Caco-2 (cell line): ENCODE measurements at regions not wholly inside any gene's neighbourhood (a gene's known extent, or its start where the extent isn't known, plus 50 kb on each side); places are given as distances from the start of the nearest gene placed in this dataset.

ENCODE experiments used
- BruUV-seq: library from RNA; stranded (reverse); fragments of 400-500 nt; replicated peaks from 2 replicates; lab custom pipeline; 2021; lab: Mats Ljungman, UMichigan
- CTCF ChIA-PET: fragments of 300-600 bp; sonication (Branson Sonifier 250); formaldehyde crosslinking; loops from one replicate; lab custom pipeline; 2022; ENCODE audit warnings: antibody characterized with exemption; lab: Charles Lee
- POLR2A ChIA-PET: fragments of 300-600 bp; sonication (Branson Sonifier 250); formaldehyde crosslinking; loops from one replicate; lab custom pipeline; 2022; ENCODE audit warnings: antibody characterized with exemption; lab: Charles Lee
- DNase-seq, 2 experiments: peaks; one replicate each; pipeline versions ENCODE4 v3.0.0 to v3.0.0-alpha.2; 2020 to 2022
- H3K27me3 ChIP-seq: replicated peaks from 2 replicates; pipeline ENCODE4 v1.6.0; 2011; ENCODE audit warnings: low read length; ENCODE audit not compliant: control insufficient read depth, insufficient read depth
- H3K36me3 ChIP-seq: 2 replicates; pipeline ENCODE4 v1.5.1; 2011; ENCODE audit warnings: low read length; ENCODE audit not compliant: control insufficient read depth, insufficient read depth
- H3K4me1 ChIP-seq: fragments of 250-450 bp; sonication (Bioruptor Pico); 2 replicates; pipeline ENCODE4 v1.5.1; 2020; ENCODE audit warnings: mild to moderate bottlenecking
- H3K4me3 ChIP-seq: 2 replicates; pipeline ENCODE4 v1.5.1; 2011; ENCODE audit warnings: low read depth, mild to moderate bottlenecking, control low read depth, low read length
- H3K9me3 ChIP-seq: fragments of 250-450 bp; sonication (Bioruptor Pico); 2 replicates; pipeline ENCODE4 v1.5.1; 2020; ENCODE audit warnings: mild to moderate bottlenecking, moderate library complexity
- H3K27ac Mint-ChIP-seq: one replicate; pipeline ENCODE4 v1.8.0; 2022; ENCODE audit warnings: mixed read lengths; ENCODE audit not compliant: unreplicated experiment
- H3K27me3 Mint-ChIP-seq: one replicate; pipeline ENCODE4 v1.8.0; 2022; ENCODE audit warnings: mixed read lengths; ENCODE audit not compliant: insufficient read depth, unreplicated experiment
- H3K36me3 Mint-ChIP-seq: one replicate; pipeline ENCODE4 v1.8.0; 2022; ENCODE audit warnings: mild to moderate bottlenecking, mixed read lengths; ENCODE audit not compliant: insufficient read depth, unreplicated experiment
- H3K4me1 Mint-ChIP-seq: one replicate; pipeline ENCODE4 v1.8.0; 2022; ENCODE audit warnings: low read depth, mixed read lengths; ENCODE audit not compliant: unreplicated experiment
- H3K4me3 Mint-ChIP-seq: one replicate; pipeline ENCODE4 v1.8.0; 2022; ENCODE audit warnings: mild to moderate bottlenecking, moderate library complexity, mixed read lengths; ENCODE audit not compliant: unreplicated experiment
- H3K9me3 Mint-ChIP-seq: one replicate; pipeline ENCODE4 v1.8.0; 2022; ENCODE audit warnings: mixed read lengths; ENCODE audit not compliant: unreplicated experiment
- CTCF ChIP-seq, 2 experiments: fragments of 200-600 bp in 1 of 2; IDR thresholded peaks; 1 replicate in 1 of 2; 2 replicates in 1 of 2; pipeline versions ENCODE4 v1.5.1 to v1.8.0; 2011 to 2022; ENCODE audit warnings: antibody characterized with exemption in 1 of 2, control low read depth in 1 of 2, inconsistent platforms in 1 of 2, low read depth in 1 of 2, low read length in 1 of 2, mild to moderate bottlenecking in 1 of 2, moderate library complexity in 1 of 2; ENCODE audit not compliant: insufficient read depth in 1 of 2, severe bottlenecking in 1 of 2, unreplicated experiment in 1 of 2
- intact Hi-C: fragments of 100-400 bp; cut with micrococcal nuclease; formaldehyde crosslinking; loops from one replicate; pipeline ENCODE4 v1.10.0; 2022; ENCODE audit not compliant: unreplicated experiment

GRCh38 chr4:175341203-175341755, 423.1 kb downstream of the ADAM29 start:
- intact Hi-C loops = no loop called here
- Mint-ChIP-seq H3K4me1 (no peaks in the 10 kb centered on the region), H3K4me3 (no peak overlapping the region), H3K27ac (no peak overlapping the region), H3K27me3 (no peaks in the 10 kb centered on the region), H3K9me3 (peaks cover 16% of the 10 kb centered on the region), H3K36me3 (no peaks in the 10 kb centered on the region)
- ChIA-PET POLR2A (no interaction called here), CTCF (no interaction called here)
- H3K36me3 ChIP-seq = no peaks in the 10 kb centered on the region
- no peak for TF ChIP-seq CTCF (IDR thresholded peaks at IDR 0.05; ENCODE audit: insufficient read depth in 1 of 2, low read depth in 1 of 2, low read length in 1 of 2, severe bottlenecking in 1 of 2, unreplicated experiment in 1 of 2)
- H3K9me3 ChIP-seq = no peaks in the 10 kb centered on the region
- BruUV-seq = no TSS peak
- H3K4me1 ChIP-seq = no peaks in the 10 kb centered on the region
- H3K4me3 ChIP-seq = no peak overlapping the region
- H3K27me3 ChIP-seq = no peaks in the 10 kb centered on the region
- DNase-seq = no peak

GRCh38 chr4:175346376-175346775, 428.2 kb downstream of the ADAM29 start:
- no peak overlapping the region for H3K4me3 ChIP-seq
- no peak overlapping the region for H3K4me3 Mint-ChIP-seq
- TF ChIP-seq CTCF (IDR thresholded peaks at IDR 0.05; ENCODE audit: insufficient read depth in 1 of 2, low read depth in 1 of 2, low read length in 1 of 2, severe bottlenecking in 1 of 2, unreplicated experiment in 1 of 2) = no peak
- H3K4me1 ChIP-seq = no peaks in the 10 kb centered on the region
- no peaks in the 10 kb centered on the region for H3K36me3 ChIP-seq
- H3K27ac Mint-ChIP-seq = no peak overlapping the region
- no TSS peak for BruUV-seq
- intact Hi-C loops = no loop called here
- no peak for DNase-seq
- H3K27me3 Mint-ChIP-seq = no peaks in the 10 kb centered on the region
- H3K9me3 Mint-ChIP-seq = peaks cover 16% of the 10 kb centered on the region
- no peaks in the 10 kb centered on the region for H3K27me3 ChIP-seq
- no peaks in the 10 kb centered on the region for H3K36me3 Mint-ChIP-seq
- ChIA-PET CTCF (no interaction called here), POLR2A (no interaction called here)
- no peaks in the 10 kb centered on the region for H3K9me3 ChIP-seq
- H3K4me1 Mint-ChIP-seq = no peaks in the 10 kb centered on the region

- ChIA-PET POLR2A (no interaction called here), CTCF (no interaction called here)
- Mint-ChIP-seq H3K27ac (no peak overlapping the region), H3K27me3 (no peaks in the 10 kb centered on the region), H3K4me1 (no peaks in the 10 kb centered on the region), H3K36me3 (no peaks in the 10 kb centered on the region), H3K4me3 (no peak overlapping the region), H3K9me3 (peaks cover under 1% of the 10 kb centered on the region)
- no peak for DNase-seq
- H3K4me1 ChIP-seq = no peaks in the 10 kb centered on the region
- H3K4me3 ChIP-seq = no peak overlapping the region
- BruUV-seq = no TSS peak
- intact Hi-C loops = no loop called here
- H3K27me3 ChIP-seq = no peaks in the 10 kb centered on the region
- H3K9me3 ChIP-seq = no peaks in the 10 kb centered on the region
- TF ChIP-seq CTCF (IDR thresholded peaks at IDR 0.05; ENCODE audit: insufficient read depth in 1 of 2, low read depth in 1 of 2, low read length in 1 of 2, severe bottlenecking in 1 of 2, unreplicated experiment in 1 of 2) = no peak
- H3K36me3 ChIP-seq = no peaks in the 10 kb centered on the region
Observed at GRCh38 chr4:175350246-175350645, 432.1 kb downstream of the ADAM29 start.
